Mesenchymal stem cell (in vitro differentiated cells and primary cell): ENCODE measurements at regions not wholly inside any gene's neighbourhood (a gene's known extent, or its start where the extent isn't known, plus 50 kb on each side); places are given as distances from the start of the nearest gene placed in this dataset.

ENCODE experiments used
- DNase-seq: peaks from one replicate; pipeline ENCODE4 v3.0.0-alpha.2; 2013
- H2AFZ ChIP-seq: one replicate; pipeline ENCODE4 v1.6.1; 2013; ENCODE audit warnings: low read depth, mild to moderate bottlenecking, control low read depth, inconsistent platforms, low read length, moderate library complexity
- H2AK5ac ChIP-seq: 2 replicates; pipeline ENCODE4 v1.6.1; 2013; ENCODE audit warnings: low read length, moderate library complexity, mild to moderate bottlenecking, inconsistent platforms; ENCODE audit not compliant: severe bottlenecking
- H2BK120ac ChIP-seq: one replicate; pipeline ENCODE4 v1.6.1; 2013; ENCODE audit warnings: low read depth, mild to moderate bottlenecking, inconsistent platforms, low read length, moderate library complexity
- H2BK12ac ChIP-seq, 2 experiments: one replicate each; pipeline ENCODE4 v1.6.1; 2013; ENCODE audit warnings: inconsistent platforms in 2 of 2, low read length in 2 of 2, mild to moderate bottlenecking in 2 of 2, moderate library complexity in 2 of 2, control low read depth in 1 of 2
- H2BK15ac ChIP-seq: one replicate; pipeline ENCODE4 v1.6.1; 2013; ENCODE audit warnings: mild to moderate bottlenecking, low read depth, inconsistent platforms; ENCODE audit not compliant: poor library complexity, severe bottlenecking
- H2BK5ac ChIP-seq: 2 replicates; pipeline ENCODE4 v1.6.1; 2013; ENCODE audit warnings: low read depth, mild to moderate bottlenecking, low read length, control low read depth, inconsistent platforms; ENCODE audit not compliant: poor library complexity, severe bottlenecking
- H3K14ac ChIP-seq, 2 experiments: one replicate each; pipeline ENCODE4 v1.6.1; 2013; ENCODE audit warnings: inconsistent platforms in 2 of 2, low read length in 2 of 2, control low read depth in 1 of 2, mild to moderate bottlenecking in 1 of 2, moderate library complexity in 1 of 2
- H3K18ac ChIP-seq, 2 experiments: one replicate each; pipeline ENCODE4 v1.6.1; 2013; ENCODE audit warnings: inconsistent platforms in 2 of 2, low read length in 2 of 2, control low read depth in 1 of 2, low read depth in 1 of 2, mild to moderate bottlenecking in 1 of 2
- H3K23ac ChIP-seq, 2 experiments: one replicate each; pipeline ENCODE4 v1.6.1; 2013; ENCODE audit warnings: inconsistent platforms in 2 of 2, low read length in 2 of 2, mild to moderate bottlenecking in 2 of 2, moderate library complexity in 2 of 2, control low read depth in 1 of 2
- H3K27ac ChIP-seq: 2 replicates; pipeline ENCODE4 v1.5.1; 2013; ENCODE audit warnings: mild to moderate bottlenecking, moderate library complexity, low read length, control low read depth, inconsistent platforms; ENCODE audit not compliant: poor library complexity, severe bottlenecking
- H3K27me3 ChIP-seq, 2 experiments: 2 replicates each; pipeline versions ENCODE4 v1.6.1 to v1.7.0; 2013; ENCODE audit warnings: low read length in 2 of 2, mild to moderate bottlenecking in 2 of 2, moderate library complexity in 2 of 2, control low read depth in 1 of 2, inconsistent platforms in 1 of 2; ENCODE audit not compliant: control insufficient read depth in 1 of 2, insufficient read depth in 1 of 2
- H3K36me3 ChIP-seq, 2 experiments: 2 replicates each; pipeline versions ENCODE4 v1.6.1 to v1.7.0; 2013; ENCODE audit warnings: low read length in 2 of 2, control low read depth in 1 of 2, inconsistent platforms in 1 of 2, low read depth in 1 of 2, mild to moderate bottlenecking in 1 of 2; ENCODE audit not compliant: insufficient read depth in 2 of 2, control insufficient read depth in 1 of 2
- H3K4ac ChIP-seq, 2 experiments: one replicate each; pipeline ENCODE4 v1.6.1; 2013; ENCODE audit warnings: inconsistent platforms in 2 of 2, low read length in 2 of 2, mild to moderate bottlenecking in 2 of 2, moderate library complexity in 2 of 2, control low read depth in 1 of 2, low read depth in 1 of 2
- H3K4me1 ChIP-seq: 2 replicates; pipeline ENCODE4 v1.6.1; 2013; ENCODE audit warnings: low read depth, low read length, control low read depth; ENCODE audit not compliant: control insufficient read depth, insufficient read depth
- H3K4me2 ChIP-seq: 2 replicates; pipeline ENCODE4 v1.6.1; 2013; ENCODE audit warnings: low read length, mild to moderate bottlenecking, inconsistent platforms; ENCODE audit not compliant: poor library complexity, severe bottlenecking
- H3K4me3 ChIP-seq, 2 experiments: 2 replicates each; pipeline versions ENCODE4 v1.5.1 to v1.7.0; 2013; ENCODE audit warnings: low read length in 2 of 2, mild to moderate bottlenecking in 2 of 2, control low read depth in 1 of 2, low read depth in 1 of 2; ENCODE audit not compliant: insufficient read depth in 1 of 2
- H3K79me1 ChIP-seq: replicated peaks from 2 replicates; pipeline ENCODE4 v1.6.1; 2013; ENCODE audit warnings: mild to moderate bottlenecking, control low read depth, low read length, inconsistent platforms; ENCODE audit not compliant: poor library complexity, severe bottlenecking
- H3K9ac ChIP-seq: 2 replicates; pipeline ENCODE4 v1.7.0; 2013; ENCODE audit warnings: mild to moderate bottlenecking, low read length, moderate library complexity
- H3K9me3 ChIP-seq: 2 replicates; pipeline ENCODE4 v1.7.0; 2013; ENCODE audit warnings: mild to moderate bottlenecking, low read length; ENCODE audit not compliant: control insufficient read depth
- H4K8ac ChIP-seq: one replicate; pipeline ENCODE4 v1.6.1; 2013; ENCODE audit warnings: inconsistent platforms, mild to moderate bottlenecking, low read length, moderate library complexity
- H4K91ac ChIP-seq: one replicate; pipeline ENCODE4 v1.6.1; 2013; ENCODE audit warnings: mild to moderate bottlenecking, low read length, inconsistent platforms
- WGBS: methylation state at CpG from one replicate; pipeline ENCODE4 v1.1.7; 2013; ENCODE audit warnings: mixed read lengths; 5-methylcytosine and 5-hydroxymethylcytosine counted together

DNA sequence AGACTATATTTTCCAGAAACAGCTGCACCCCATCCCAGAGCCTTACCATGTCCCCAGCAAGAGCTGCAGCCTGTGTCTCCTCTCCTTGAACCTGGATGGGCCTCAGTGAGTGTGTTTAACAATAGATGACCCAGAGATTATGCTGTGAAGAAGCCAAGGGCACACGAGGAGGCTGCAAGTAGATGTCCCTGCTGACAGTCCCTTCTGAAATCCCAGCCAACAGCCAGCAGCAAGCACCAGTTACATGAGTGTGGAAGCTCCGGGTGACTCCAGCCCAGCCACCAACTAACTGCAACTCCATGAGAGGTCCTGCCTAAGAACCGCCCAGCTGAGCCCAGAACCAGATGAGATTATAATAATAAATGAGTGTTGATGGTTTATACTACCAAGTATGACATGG, 191.7 kb downstream of the BCL11B start:
- no peaks in the 10 kb centered on the region for H3K79me1 ChIP-seq
- no peak for DNase-seq

DNA sequence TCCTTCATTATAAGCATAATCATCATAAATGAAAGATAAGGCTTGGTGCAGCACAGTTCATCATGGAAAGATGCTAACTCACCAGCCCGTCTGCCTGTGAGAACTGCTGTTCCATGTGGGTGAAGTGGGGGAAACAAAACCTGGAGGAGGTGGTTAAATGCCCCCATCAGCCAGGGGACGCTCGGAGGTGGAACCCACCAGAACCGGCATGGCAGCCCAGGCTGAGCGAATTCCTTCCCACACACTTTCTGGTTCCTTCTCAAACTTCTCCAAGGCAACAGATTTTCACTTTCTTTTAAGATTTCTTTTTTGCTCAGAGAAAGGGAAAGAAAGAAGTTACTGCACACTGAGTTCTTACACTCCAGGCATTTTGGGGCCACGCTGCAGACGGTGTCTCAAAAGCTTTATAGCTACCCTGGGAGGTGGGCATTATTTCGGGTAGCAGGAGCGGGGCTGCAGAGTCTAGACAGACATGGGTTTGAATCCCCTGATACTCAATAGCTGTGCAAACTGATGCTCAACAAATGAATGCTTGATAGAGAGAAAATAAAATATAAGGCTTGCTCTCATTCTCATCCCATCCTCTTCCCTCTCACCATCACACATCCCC, 190.7 kb downstream of the BCL11B start:
- Histone ChIP-seq H3K4me1 (no peaks in the 10 kb centered on the region), H3K79me1 (no peaks in the 10 kb centered on the region), H3K18ac (no peak overlapping the region), H3K9me3 (peaks cover 22% of the 10 kb centered on the region), H4K91ac (no peak overlapping the region), H3K27me3 (no peaks in the 10 kb centered on the region), H3K27ac (no peak overlapping the region), H4K8ac (no peak overlapping the region), H2BK15ac (no peak overlapping the region), H3K4ac (no peak overlapping the region), H2AK5ac (no peak overlapping the region), H3K4me3 (no peak overlapping the region), H2BK120ac (no peak overlapping the region), H3K9ac (no peak overlapping the region), H3K14ac (no peak overlapping the region), H3K36me3 (no peaks in the 10 kb centered on the region), H3K4me2 (no peak overlapping the region), H3K23ac (no peak overlapping the region), H2BK5ac (no peak overlapping the region), H2AFZ (no peak overlapping the region), H2BK12ac (no peak overlapping the region)
- WGBS: 80% methylated on average over 8 of the region's 9 CpGs
- no peak for DNase-seq

More for the DNA sequence above, 191.7 kb downstream of the BCL11B start:
- Histone ChIP-seq H2BK120ac (no peak overlapping the region), H3K4me2 (no peak overlapping the region), H3K4ac (no peak overlapping the region), H2BK5ac (no peak overlapping the region), H3K14ac (no peak overlapping the region), H3K23ac (no peak overlapping the region), H3K9ac (no peak overlapping the region), H2BK15ac (no peak overlapping the region), H3K4me3 (no peak overlapping the region), H4K8ac (no peak overlapping the region), H2AFZ (no peak overlapping the region), H2BK12ac (no peak overlapping the region), H3K27me3 (no peaks in the 10 kb centered on the region), H4K91ac (no peak overlapping the region), H3K36me3 (no peaks in the 10 kb centered on the region), H3K4me1 (no peaks in the 10 kb centered on the region), H3K9me3 (peaks cover 22% of the 10 kb centered on the region), H3K27ac (no peak overlapping the region), H3K18ac (no peak overlapping the region), H2AK5ac (no peak overlapping the region)
- WGBS: 31% methylated on average over 1 of the region's 3 CpGs

DNA sequence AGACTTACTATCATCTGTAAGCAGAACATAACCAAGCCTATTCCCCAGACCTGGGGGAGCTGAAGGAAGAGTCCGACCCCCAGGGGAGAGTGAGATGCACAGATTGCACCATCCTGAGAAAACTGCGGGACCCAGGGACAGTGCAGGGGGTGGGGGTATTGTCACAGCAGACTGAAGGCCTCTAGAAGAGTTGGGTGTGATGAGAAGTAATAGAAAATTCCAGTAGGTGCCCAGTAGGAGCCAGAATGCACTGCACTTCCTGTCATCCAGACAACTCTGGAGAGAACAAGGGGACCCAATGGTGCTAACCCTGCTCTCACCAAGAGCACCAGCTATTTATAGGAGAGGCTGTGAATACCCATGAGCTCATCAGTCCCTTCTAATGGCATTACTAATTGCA, 190.1 kb downstream of the BCL11B start:
- Histone ChIP-seq H2BK12ac (no peak overlapping the region), H3K9me3 (peaks cover 22% of the 10 kb centered on the region), H3K4me1 (no peaks in the 10 kb centered on the region), H2BK120ac (no peak overlapping the region), H3K9ac (no peak overlapping the region), H3K79me1 (no peaks in the 10 kb centered on the region), H2BK5ac (no peak overlapping the region), H3K27me3 (no peaks in the 10 kb centered on the region), H3K18ac (no peak overlapping the region), H4K91ac (no peak overlapping the region), H4K8ac (no peak overlapping the region), H3K4ac (no peak overlapping the region), H3K23ac (no peak overlapping the region), H3K4me3 (no peak overlapping the region), H2BK15ac (no peak overlapping the region), H3K4me2 (no peak overlapping the region), H2AFZ (no peak overlapping the region), H3K27ac (no peak overlapping the region), H3K36me3 (no peaks in the 10 kb centered on the region), H3K14ac (no peak overlapping the region), H2AK5ac (no peak overlapping the region)
- no peak for DNase-seq
- WGBS: 55% methylated on average over 2 of the region's 2 CpGs

DNA sequence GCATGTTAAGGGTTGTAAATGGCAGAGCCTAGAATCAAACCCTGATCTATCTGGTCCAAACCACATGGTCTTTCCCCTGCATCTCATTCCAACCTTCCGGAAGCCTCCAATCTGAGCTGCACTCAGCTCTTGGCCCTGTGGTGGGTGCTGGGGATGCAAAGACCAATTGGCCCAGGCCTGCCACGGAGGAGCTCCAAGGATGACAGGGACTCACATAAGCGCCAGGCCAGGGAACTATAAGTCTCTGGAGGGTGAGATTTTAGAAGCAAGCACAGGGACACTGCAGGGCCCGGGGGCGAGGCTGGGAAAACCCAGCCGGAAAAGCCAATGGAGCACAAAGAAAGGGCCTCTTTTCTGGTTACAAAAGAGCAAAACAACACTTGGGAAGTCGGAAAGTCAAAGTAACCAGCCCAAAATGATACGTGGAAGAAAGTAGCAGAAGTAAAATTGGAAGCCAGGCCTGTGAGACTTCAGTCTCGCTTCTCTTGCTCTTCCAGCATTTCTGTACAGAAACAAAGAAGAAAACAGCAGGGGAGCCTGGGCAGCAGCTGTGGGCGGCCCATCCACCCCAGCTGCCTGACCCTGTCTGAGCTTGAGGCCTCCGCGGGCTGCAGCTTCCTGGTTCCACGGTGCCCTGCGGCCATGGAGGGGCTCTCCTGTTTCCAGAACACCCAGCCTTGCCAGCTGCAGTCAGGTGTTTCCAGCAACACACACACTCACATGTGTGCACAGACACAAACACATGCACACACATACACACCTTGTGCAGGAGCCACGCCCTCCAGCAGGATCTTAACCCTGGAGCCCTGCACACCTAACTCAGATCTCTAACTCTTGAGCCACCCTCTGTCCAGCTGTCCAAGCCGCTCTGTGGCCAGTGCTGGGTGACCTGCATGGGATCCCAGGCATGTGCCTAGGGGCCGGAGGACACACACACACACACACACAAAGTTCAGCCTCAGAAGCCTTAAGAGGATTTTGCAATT, 178.2 kb downstream of the BCL11B start:
- Histone ChIP-seq H3K23ac (no peak overlapping the region), H3K4me3 (no peak overlapping the region), H3K9ac (no peak overlapping the region), H3K18ac (no peak overlapping the region), H3K14ac (no peak overlapping the region), H2BK15ac (no peak overlapping the region), H2AFZ (no peak overlapping the region), H3K27ac (no peak overlapping the region), H2BK12ac (no peak overlapping the region), H3K4ac (no peak overlapping the region), H3K27me3 (no peaks in the 10 kb centered on the region), H2BK120ac (no peak overlapping the region), H3K4me1 (no peaks in the 10 kb centered on the region), H4K8ac (no peak overlapping the region), H3K4me2 (no peak overlapping the region), H3K36me3 (no peaks in the 10 kb centered on the region), H3K9me3 (peaks cover 7% of the 10 kb centered on the region), H2BK5ac (no peak overlapping the region), H3K79me1 (no peaks in the 10 kb centered on the region), H2AK5ac (no peak overlapping the region), H4K91ac (no peak overlapping the region)
- WGBS: 68% methylated on average over 16 of the region's 17 CpGs
- no peak for DNase-seq
